ENCODE measurements at regions not wholly inside any gene's neighbourhood (a gene's known extent, or its start where the extent isn't known, plus 50 kb on each side); places are given as distances from the start of the nearest gene placed in this dataset.

DNA sequence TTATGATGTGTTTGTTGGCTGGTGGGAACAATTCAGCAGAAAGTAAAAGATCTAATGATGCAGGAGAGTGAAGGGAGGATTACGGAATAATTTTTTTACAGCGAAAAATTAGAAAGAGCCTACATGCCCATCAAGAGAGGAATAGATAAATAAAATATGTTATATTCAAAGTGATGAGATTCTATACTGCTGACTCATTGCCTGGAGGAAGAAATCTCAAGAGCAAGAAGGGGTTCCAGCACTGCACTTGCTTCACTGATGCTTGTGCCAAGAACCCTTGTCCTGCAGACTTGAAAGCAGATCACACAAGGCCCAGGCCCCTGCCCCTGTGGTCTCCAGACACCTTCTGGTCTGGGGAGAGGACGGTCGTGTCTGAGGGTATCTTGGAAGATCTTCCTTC lies 295.1 kb upstream of the POU3F1 start:
- ChIA-PET POLR2A (no interaction called here), CTCF (interaction anchor here (0.7 kb wide), 1 partner anchor 255 kb away, joined by 4 read pairs; no protein-coding TSS in a partner anchor)
- ATAC-seq (ENCODE audit: low read depth): no peak
- Mint-ChIP-seq H3K4me1 (no peaks in the 10 kb centered on the region), H3K27me3 (peaks cover 1% of the 10 kb centered on the region), H3K27ac (no peak overlapping the region), H3K9me3 (no peaks in the 10 kb centered on the region), H3K36me3 (ENCODE audit: low read depth) (no peaks in the 10 kb centered on the region), H3K4me3 (no peak overlapping the region)
- DNase-seq: no peak
- TF ChIP-seq, protein P1, sequence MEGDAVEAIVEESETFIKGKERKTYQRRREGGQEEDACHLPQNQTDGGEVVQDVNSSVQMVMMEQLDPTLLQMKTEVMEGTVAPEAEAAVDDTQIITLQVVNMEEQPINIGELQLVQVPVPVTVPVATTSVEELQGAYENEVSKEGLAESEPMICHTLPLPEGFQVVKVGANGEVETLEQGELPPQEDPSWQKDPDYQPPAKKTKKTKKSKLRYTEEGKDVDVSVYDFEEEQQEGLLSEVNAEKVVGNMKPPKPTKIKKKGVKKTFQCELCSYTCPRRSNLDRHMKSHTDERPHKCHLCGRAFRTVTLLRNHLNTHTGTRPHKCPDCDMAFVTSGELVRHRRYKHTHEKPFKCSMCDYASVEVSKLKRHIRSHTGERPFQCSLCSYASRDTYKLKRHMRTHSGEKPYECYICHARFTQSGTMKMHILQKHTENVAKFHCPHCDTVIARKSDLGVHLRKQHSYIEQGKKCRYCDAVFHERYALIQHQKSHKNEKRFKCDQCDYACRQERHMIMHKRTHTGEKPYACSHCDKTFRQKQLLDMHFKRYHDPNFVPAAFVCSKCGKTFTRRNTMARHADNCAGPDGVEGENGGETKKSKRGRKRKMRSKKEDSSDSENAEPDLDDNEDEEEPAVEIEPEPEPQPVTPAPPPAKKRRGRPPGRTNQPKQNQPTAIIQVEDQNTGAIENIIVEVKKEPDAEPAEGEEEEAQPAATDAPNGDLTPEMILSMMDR (IDR thresholded peaks at IDR 0.05): no peak
- intact Hi-C loops (cut with micrococcal nuclease): no loop called here

DNA sequence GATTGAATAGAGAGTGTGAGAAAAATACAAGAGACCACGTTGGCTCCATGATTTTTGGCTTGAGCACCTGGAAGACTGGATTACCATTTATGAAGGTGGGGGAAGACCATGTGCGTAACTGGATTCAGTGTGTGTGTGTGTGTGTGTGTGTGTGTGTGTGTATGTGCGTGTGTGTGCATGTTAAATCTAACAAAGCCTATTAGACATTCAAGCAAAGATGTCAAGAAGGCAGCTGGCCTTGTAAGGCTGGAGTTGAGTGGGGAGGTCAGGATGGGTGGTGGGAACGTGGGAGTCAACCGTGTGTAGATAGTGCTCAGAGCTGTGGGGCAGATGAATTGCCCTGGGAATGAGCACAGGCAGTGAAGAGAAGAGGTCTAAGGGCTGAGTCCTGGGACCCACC lies 293.8 kb upstream of the POU3F1 start:
- POLR2A ChIA-PET: no interaction called here
- Mint-ChIP-seq H3K4me3 (no peak overlapping the region), H3K27ac (no peak overlapping the region), H3K36me3 (ENCODE audit: low read depth) (no peaks in the 10 kb centered on the region), H3K9me3 (no peaks in the 10 kb centered on the region), H3K27me3 (peaks cover 1% of the 10 kb centered on the region), H3K4me1 (no peaks in the 10 kb centered on the region)
- DNase-seq (no peak), ATAC-seq (ENCODE audit: low read depth) (no peak)
- CTCF ChIA-PET: no interaction called here
- TF ChIP-seq, protein P1 (IDR thresholded peaks at IDR 0.05): no peak
- intact Hi-C loops (cut with micrococcal nuclease): no loop called here

DNA sequence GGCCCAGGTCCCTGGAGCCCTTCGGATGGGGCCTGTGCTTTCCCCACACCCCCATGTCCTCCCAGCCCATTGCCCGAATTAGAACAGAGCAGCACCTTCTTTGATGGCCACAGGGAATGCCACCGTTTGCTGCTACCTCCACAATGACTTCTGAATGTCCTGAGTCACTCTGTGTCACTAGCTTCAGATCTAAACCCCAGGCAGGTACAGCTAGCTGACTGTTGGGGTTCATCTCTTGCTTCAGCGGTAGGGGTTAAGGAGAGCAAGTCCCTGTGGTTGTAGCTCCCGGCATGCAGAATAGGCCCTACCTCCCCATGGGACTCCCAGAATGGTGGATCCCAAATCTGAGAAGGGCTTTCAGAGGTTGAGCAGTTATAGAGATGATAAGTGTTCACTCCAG lies 291.1 kb upstream of the POU3F1 start:
- ATAC-seq (ENCODE audit: low read depth): no peak
- POLR2A ChIA-PET: no interaction called here

DNA sequence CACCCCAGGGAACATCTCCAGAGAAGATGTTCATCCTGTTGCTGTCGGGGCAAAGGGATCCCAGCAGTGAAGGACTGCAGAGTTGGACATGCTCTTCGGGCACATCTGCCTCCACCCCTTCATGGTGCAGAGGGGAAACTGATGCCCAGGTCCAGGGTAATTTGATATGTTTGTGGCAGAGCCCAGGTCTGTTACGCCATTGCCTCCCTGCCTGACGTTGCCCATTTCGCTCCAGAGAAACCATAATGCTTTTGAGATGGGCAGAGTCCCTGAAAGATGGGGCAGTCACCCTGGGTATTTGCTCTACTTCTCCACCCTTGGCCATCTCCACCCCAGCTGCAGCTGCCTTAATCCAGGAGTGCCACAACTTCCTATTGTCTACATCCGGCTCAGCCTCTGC lies 290.4 kb upstream of the POU3F1 start:
- Mint-ChIP-seq H3K4me1 (peaks cover 6% of the 10 kb centered on the region), H3K27ac (no peak overlapping the region), H3K27me3 (peaks cover 7% of the 10 kb centered on the region), H3K4me3 (no peak overlapping the region), H3K36me3 (ENCODE audit: low read depth) (no peaks in the 10 kb centered on the region), H3K9me3 (no peaks in the 10 kb centered on the region)
- TF ChIP-seq, protein P1 (IDR thresholded peaks at IDR 0.05): no peak
- no peak for ATAC-seq (ENCODE audit: low read depth)
- intact Hi-C loops (cut with micrococcal nuclease): no loop called here
- ChIA-PET POLR2A (no interaction called here), CTCF (no interaction called here)
- DNase-seq: no peak

More for the DNA sequence above, 291.1 kb upstream of the POU3F1 start:
- no peaks in the 10 kb centered on the region for H3K9me3 Mint-ChIP-seq
- peaks cover 8% of the 10 kb centered on the region for H3K27me3 Mint-ChIP-seq
- H3K36me3 Mint-ChIP-seq (ENCODE audit: low read depth): no peaks in the 10 kb centered on the region
- TF ChIP-seq, protein P1 (IDR thresholded peaks at IDR 0.05): no peak
- peaks cover 6% of the 10 kb centered on the region for H3K4me1 Mint-ChIP-seq
- CTCF ChIA-PET: no interaction called here
- H3K4me3 Mint-ChIP-seq: no peak overlapping the region
- DNase-seq: no peak
- intact Hi-C loops (cut with micrococcal nuclease): no loop called here
- H3K27ac Mint-ChIP-seq: no peak overlapping the region

DNA sequence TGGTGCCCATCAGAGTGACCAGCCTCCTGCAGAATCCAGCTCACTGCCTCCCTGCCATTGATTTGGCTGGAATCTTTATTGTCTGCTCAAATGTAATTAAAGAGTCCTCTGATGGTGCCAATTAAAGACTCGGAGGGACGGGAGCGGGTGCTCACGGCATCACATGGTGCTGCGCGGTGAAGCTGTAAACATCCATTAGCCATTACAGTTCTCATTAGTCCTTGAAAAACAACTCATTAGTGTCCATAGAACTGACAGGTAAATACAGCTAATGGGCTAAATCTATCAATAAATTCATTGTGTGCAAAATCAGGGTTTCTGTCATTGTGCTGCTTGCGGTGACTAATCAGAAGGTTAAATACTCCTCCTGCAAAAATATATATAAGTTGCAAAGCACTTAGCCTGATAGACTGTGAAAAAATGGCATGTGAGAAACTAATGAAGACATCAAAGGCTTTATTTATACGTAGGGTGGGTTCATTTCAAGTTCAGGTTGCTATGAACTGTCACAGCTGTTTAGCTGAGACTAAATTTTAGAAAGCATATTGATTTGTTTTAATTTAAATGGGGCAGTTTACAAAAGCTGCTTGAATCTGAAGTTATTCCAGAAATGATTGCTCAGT lies 289.8 kb upstream of the POU3F1 start:
- H3K4me1 Mint-ChIP-seq: peaks cover 6% of the 10 kb centered on the region
- H3K27ac Mint-ChIP-seq: no peak overlapping the region
- peaks cover 7% of the 10 kb centered on the region for H3K27me3 Mint-ChIP-seq
- TF ChIP-seq, protein P1 (IDR thresholded peaks at IDR 0.05): no peak
- no peak for DNase-seq
- no peak for ATAC-seq (ENCODE audit: low read depth)
- ChIA-PET CTCF (no interaction called here), POLR2A (no interaction called here)
- no peak overlapping the region for H3K4me3 Mint-ChIP-seq
- no peaks in the 10 kb centered on the region for H3K36me3 Mint-ChIP-seq (ENCODE audit: low read depth)
- intact Hi-C loops (cut with micrococcal nuclease): no loop called here
- no peaks in the 10 kb centered on the region for H3K9me3 Mint-ChIP-seq

Data from activated B cell treated with CpG ODN at 0.5 μM for 24 hours (primary cell).